HG02885 (cell line): ENCODE measurements at regions not wholly inside any gene's neighbourhood (a gene's known extent, or its start where the extent isn't known, plus 50 kb on each side); places are given as distances from the start of the nearest gene placed in this dataset.

Experiments
- ATAC-seq: cut with Tn5 transposase; IDR thresholded peaks from one replicate; pipeline ENCODE4 v1.9.1; 2021; ENCODE audit warnings: mild to moderate bottlenecking; ENCODE audit not compliant: unreplicated experiment, poor library complexity

DNA sequence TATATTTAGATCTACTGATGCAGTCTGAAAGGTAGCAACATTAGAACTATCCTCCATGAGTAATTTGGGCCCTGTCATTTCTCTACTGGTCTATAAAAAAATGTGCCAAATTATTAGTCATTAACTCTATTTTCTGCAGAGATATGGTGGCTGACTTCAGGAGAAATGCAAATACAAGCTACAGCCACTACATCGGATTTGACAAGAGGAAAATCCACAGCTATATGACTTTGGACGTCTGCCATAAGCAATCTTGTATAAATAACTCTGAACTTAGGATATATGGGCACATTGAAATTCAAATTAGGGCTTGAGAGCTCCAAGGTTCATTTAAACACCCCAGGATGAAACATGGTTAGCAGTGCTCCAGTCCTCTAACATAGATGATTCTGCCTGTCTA lies 983.0 kb upstream of the LRFN5 start:
- no peak for ATAC-seq

DNA sequence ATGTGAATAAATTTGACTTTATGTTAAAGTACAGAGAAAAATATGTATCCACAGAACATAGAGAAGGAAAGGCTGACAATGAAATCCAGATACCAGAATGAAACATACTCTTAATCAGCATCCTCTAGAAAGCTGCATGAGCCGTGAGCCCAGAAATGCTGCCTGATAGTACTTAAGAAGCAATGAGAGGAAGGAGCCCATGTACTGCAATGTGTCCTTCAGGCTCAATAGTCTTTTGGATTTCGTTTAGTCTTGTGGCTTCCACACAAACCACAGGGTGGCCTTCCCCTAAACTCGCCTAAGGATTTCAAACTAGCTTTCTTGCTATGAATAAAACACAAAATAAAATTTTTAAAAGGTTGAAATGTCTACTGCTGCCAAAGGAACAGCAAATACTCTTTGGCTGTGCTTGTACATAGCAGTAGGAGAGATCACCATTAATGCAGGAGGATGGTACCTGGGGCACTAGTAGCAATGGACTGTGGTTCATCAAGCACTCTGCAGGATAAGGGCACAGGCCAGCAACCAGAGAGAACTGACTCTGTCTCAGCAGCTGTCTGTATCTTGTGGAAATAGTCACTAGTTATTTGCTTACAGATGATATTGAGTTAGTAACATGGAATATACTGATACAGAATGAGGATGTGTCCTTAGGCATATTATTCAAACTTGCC lies 988.3 kb upstream of the LRFN5 start:
- ATAC-seq, result no peak

DNA sequence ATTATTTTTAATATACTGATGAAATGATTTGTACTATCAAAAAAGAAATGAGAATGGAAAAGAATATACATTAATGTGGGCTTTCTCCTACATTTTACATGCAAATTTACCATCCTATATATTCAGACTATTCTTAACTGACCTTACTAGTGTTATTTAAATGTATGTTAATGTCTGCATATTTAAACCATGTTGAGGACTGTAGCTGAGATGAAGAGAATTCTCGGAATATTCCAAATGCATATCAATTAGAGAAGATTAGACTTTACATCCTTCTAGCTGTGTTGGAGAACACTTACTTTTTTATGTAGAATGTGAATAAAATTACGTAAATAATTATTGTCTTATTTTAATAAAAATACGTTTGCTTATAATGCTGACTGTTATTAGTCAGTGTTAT lies 990.1 kb upstream of the LRFN5 start:
- ATAC-seq, result no peak

DNA sequence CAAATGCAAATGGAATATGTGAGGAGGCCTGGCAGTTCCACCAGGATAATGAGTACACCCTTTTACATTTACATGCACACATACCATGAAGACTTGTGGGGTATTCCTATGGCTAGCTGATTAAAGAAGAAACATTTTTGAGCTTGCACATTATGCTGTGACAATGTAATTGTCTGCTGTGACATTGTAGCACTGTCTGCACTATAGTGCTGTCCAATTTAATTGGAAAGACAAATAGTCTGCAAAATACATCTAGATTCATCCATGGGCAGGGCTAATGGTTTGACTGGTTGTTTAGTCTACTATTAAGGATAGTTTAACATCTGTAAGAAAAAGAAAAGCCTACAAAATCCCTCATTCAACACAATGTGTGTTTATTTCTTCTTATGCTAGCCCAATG lies 1005.6 kb upstream of the LRFN5 start:
- no peak for ATAC-seq

DNA sequence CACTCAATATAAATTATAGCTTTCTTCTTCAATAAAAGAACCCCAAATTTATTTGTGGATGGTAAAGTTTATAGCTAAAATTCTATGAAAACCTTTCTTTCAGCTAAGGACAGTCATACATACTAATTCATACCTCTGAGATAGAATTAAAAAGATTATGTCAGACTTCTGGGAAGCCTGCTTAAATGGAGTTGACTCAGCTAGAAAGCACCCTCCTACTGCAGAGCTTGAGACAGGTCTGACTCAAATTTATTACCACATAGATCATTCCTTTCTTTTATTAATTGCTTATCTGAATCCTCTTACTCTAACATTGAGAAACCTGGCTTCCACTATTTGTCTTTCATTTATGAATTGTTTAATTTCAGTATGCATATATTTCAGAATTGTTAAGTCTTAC lies 1007.0 kb upstream of the LRFN5 start:
- no peak for ATAC-seq

DNA sequence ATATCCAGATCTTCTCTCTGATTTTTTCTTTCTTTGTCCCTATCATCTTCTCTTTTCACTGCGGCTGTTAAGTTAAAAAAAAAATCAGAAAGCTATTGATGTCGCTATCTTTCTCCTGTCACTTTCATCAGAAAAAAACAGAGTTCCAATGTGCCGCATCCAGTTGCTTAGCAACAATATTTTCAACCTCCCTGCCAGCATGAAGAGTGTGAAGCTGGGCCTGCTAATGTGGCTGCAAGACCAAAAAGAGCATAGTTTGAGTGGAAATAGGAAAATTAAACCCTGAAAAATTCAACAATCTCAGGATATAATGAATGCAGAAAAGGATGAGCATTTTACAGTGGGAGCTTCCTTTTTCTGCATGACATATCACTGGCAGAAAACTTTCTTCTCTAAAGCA lies 1025.4 kb upstream of the LRFN5 start:
- no peak for ATAC-seq

DNA sequence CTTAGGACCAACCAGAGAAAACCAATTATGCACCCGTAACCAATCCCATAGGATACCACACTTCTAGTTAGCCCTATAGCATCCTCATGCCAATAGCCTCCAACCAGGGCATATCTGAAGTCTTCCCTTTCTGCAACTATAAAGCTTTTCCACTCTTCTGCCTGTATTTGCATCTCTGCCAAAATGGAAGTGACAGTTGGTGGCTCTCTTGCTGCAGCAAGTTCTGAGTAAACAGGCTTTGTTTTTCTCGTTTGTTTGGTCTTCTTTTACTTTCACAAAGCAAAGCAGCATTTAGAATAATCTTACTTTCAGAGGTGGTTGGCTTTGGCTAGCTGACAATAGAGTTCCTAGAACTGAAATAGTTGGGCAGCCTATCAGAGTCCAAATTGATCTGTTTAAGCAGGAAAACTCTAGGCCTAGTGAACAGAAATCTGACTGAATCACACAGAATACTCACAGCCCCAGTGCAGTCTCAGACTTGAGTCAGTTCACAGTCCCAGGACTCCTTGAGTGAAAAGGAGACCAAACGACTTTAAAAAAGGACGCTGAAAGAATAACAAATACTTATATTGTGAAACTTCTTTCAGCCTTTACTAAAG lies 1029.7 kb upstream of the LRFN5 start:
- no peak for ATAC-seq

DNA sequence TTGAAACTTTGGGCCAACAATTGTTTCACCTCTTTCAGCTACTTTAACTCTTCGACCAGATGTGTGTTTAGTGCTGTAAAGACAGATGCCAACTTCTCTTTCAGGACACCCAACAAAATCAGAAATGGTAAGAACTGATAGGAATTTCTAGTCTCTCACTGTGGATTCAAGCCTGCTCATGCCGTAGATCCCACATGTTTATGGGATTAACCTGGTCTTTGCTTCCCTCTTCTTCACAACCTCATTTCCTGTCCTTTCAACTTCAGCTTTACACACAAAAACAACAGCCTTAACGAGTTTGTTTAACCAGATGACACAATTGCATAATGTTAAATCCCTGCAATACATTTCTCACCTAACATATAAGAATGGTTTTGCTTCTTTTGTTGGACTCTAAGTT lies 1031.9 kb upstream of the LRFN5 start:
- no peak for ATAC-seq

DNA sequence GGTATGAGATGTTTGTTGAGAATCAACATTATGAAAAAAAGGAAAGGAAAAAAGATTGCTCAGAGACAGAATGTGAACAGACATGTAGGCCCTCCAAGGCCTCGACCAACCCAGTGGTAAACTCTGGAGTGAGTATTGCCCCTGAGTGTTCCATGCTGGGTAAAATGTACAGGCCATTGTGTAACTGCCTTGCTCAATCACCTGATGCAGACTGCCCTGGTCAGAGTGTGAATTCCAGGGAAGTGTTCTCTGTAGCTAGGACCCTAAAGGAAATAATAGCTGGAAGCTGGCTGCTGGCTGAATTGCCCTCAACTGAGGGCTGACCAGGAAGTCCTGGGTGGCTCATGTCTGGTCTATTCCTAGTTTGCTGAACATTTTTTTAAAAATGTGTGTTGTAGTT lies 1081.4 kb upstream of the LRFN5 start:
- ATAC-seq, result no peak

DNA sequence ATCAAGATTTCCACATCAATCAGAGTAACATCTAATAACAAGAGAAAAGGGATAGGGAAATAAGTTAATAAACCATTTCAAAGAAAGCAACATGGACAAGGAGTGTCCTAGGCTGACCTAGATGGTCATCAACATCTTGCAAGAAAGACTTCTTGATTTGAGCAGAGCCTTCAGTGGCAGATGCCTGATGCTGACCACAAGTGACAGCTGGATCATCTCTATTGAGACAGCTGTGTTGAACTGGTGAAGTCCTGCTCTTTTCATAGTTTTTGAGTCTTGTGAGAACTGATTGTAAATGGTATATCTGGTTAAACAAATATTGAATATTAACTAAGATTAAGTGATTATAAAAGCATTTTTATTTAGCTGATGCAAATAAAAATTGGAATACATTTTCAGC lies 1083.6 kb upstream of the LRFN5 start:
- no peak for ATAC-seq

DNA sequence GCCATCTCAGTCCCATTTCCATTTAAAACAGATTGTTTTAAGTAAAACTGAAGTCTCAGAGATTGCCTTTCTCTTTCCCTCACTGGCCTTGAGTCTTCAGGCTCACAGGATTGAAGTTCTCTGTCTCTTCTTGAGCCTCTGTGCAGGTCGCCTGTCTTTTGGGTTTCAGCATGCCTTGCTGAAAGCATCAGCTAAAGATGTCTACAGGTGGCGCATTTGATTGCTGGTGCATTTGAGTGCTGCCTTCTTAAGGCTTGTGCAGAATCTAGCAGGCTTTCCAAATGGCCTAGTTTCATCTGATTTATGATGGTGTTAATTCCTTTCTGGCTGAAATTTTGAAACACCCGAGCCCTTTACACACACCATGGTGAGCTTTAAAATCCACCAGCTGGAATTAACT lies 1062.2 kb upstream of the FBXO33 start:
- no peak for ATAC-seq

DNA sequence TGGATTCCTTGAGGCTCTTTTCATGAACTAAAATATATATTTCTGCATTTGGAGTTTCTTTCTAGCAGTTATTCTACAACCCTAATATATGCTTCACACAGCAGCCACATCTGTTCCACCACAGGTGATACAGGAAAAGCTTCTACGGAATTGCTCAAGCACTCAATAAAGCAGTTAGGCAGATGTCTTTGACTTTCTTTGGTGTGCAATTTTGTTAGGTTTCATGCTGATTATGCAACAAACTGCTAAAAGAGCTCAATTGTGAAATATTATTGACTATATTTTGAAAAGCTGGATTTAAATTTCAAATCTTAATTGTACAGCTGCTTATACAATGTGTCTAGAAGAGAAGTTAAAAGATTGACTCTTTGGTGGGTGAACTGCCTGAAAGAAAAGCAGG lies 1055.6 kb upstream of the FBXO33 start:
- ATAC-seq, result no peak

DNA sequence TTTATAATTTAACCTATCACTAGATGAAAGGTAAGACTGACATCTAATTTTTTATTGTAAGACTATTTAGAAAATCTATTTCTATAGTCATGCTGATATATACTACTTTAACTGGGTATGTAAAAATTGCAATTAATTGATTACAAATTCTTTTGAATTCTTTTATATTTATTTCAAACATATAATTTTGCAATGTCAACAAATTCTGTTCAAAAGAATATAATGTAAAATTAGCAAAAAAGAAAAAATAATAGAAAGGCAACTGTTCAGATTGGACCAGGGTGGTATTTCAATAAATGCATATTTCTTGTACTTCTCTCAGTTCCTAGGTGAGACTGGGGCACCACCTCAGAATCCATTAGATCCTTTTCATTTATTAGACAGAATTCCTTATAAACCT lies 1053.5 kb upstream of the FBXO33 start:
- no peak for ATAC-seq

DNA sequence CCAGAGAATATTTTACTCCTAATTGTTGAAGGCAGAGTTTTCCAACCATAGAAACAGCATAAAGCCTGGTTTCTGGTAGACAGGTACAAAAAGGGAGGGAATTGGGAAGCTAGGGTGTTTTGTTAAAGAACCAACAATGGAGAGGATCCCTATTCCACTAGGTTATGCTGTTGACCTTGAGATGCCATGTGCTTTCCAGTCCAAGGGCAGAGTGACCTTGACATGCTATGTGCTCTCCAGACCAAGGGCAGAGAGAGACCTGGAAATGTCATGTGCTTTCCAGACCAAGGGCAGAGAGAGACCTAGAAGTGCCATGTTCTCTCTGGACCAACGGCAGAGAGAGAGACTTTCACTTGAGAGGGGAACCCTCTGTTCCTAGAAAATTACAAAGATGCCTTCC lies 1043.8 kb upstream of the FBXO33 start:
- no peak for ATAC-seq

DNA sequence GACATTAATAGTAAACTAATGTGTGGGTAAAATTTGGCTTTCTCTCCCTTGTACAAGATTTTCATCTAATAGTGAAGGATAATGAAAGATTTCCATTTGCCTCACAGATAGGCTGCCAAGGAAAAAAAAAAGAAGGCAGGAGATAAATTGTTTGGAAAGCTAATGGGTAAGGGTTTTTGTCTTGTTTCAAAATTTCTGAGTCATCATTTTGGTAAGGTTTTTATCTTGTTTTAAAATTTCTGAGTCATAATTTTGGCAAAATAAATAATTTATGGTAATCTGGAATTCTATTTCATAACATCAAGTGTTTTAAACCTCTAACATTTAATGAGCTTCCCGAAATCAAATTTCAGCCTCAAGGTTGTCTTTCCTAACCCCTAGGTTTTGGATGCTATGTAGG lies 1035.7 kb upstream of the FBXO33 start:
- no peak for ATAC-seq

DNA sequence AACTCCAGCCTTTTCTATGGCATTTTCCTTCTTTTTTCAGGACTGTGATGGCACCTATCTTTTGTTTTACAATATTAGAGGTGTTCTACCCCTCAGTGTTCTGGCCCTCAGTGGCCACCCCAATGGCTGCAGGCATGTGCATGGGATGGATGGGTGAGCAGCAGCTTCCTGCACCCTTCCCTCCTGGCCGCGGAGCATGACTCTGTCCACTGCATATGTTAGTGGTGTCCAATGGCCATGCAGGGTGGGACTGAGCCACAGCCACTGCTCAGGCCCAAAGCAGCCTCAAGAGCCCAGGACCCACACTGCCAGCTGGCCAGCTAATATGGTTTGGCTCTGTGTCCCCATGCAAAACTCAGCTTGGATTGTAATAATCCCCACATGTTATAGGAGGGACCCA lies 1032.3 kb upstream of the FBXO33 start:
- ATAC-seq, result no peak

DNA sequence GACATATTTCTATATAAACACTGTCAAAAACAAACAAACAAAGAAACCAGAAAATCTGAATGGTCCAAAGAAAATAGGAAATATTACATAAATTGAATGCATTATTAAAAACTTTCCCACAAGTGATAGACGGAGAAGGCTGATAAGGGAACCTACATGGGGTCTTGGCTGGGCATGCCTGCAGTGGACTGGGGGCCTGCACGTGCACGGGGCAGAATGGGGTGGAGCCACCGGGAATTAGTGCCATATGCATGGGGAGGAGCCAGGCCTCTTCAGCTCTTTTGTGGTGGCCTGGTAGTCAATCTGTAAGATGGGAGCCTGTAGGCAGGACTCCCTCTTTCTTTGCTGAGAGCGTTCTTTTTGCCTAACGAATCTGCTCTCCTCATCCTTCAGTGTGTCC lies 1031.7 kb upstream of the FBXO33 start:
- ATAC-seq, result no peak

DNA sequence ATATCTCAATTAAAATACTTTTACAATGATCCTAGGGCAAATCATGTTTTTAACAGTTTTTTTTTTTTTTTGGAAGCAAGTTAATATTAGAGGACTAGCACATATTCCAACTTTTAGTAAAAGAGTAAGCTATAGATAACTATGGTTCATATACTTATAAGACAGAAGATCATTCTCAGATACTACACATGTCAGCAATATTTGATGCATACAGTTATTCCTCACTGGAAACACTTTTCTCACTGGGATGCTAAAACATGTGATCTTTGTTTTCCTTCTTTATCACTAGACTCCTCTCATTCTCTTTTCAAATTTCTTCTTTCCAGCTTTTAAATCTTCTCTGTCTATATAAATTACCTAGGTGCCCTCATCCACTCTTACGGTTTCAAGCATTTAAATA lies 1020.4 kb upstream of the FBXO33 start:
- ATAC-seq, result no peak

DNA sequence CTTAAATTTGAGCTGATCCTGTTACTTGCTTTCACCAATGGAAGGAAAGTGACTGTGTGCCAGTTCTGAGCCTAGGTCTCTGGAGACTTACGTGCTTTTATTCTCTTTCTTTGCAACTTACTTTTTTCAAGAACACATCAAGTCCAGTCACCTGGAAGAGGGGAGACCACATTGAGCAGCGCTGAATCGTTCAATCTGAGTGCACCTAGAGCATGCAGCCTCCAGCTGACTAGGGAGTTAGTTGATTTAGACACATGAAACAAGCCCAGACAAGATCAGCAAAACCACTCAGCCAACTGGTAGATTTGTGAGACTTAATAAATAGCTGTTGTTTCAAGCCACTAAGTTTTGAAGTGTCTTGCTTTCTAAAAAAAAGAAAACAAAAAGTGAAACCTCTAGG lies 1014.8 kb upstream of the FBXO33 start:
- no peak for ATAC-seq

DNA sequence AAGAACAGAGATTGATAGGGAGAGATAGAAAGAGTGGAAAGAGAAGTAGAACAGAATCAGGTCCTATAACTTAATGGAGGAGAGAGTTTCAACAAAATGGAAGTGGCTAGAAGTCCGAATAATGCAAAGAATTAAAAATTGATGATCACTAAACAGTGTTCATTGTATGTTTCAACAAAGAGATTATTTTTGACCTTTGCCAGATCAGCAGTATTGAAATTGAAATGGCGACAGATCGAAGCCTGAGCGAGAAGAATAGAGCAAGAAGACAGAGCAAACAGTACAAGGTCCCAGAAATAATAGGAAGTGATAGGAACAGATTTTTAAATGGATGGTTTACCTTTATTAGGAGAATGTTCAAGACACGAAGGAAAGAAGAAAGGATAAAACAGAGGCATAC lies 1012.8 kb upstream of the FBXO33 start:
- no peak for ATAC-seq

DNA sequence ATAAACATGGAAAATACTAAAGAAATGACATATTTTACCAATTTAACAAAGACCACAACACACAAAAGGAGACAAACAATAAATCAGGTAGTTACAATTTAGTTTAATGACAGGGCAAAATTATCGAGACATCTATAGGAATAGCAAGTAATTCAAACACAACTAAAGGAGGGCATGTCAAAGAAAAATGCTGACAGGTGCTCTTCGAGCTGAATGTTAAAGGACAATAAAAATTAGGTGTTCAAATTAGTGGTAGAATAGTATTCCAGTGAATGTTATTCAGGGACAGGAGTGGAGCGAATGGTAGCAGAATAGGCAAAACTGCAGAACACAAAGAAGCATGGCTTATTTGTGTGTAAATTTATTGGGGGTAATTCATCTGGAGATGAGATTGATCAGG lies 1004.3 kb upstream of the FBXO33 start:
- no peak for ATAC-seq

DNA sequence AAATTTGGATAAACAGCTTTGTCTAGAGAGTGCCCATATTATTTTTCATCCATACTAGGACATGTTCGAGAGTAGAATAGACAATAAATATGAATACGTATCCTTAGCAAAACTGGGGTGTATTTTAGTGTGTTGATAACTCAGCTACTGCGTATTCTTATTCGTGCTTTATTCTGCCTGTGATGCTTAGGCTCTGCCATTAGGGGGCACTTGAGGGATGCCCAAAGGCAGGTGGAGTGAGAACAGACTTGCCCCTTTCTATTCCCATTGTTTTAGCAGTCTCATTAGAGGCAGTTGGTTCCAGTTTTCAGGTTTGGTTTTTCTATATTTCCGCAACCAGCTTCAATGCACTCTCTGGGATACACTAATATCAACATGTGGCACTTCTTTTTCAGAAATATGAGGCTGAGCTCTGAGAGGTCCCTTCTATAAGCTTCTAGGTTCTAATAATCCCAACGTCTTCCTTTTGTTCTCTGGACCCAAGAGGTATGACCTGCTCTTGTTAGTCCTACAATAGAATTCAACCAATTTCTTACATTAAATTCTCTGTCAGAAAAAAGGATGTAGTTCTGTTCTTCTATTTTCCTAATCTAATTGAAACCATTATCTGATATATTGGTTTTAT lies 985.7 kb upstream of the FBXO33 start:
- ATAC-seq, result peak; percentile 57
